Gastroesophageal sphincter (tissue), 3 donors: ENCODE measurements at regions not wholly inside any gene's neighbourhood (a gene's known extent, or its start where the extent isn't known, plus 50 kb on each side); places are given as distances from the start of the nearest gene placed in this dataset.

Source experiments
- CTCF ChIP-seq, 4 experiments: fragments of 200-600 bp in 2 of 4; fragments of 450-650 bp in 2 of 4; sonication (generic) in 1 of 4; IDR thresholded peaks; one replicate each; pipeline ENCODE4 v1.5.1; 2017 to 2019; ENCODE audit warnings: antibody characterized with exemption in 4 of 4, mild to moderate bottlenecking in 2 of 4, moderate library complexity in 2 of 4
- POLR2A ChIP-seq, 2 donors: fragments of 450-650 bp; IDR thresholded peaks; one replicate each; pipeline ENCODE4 v1.6.1; 2017; ENCODE audit warnings: antibody characterized with exemption in 2 of 2, mild to moderate bottlenecking in 2 of 2, moderate library complexity in 1 of 2
- POLR2AphosphoS5 ChIP-seq: sonication (generic); formaldehyde crosslinking; IDR thresholded peaks from one replicate; pipeline ENCODE4 v1.6.1; 2017; ENCODE audit warnings: antibody characterized with exemption

- no peak for TF ChIP-seq POLR2AphosphoS5
- no peak for TF ChIP-seq CTCF (IDR thresholded peaks at IDR 0.05)
- TF ChIP-seq POLR2A (IDR thresholded peaks at IDR 0.05), result no peak
These were observed 132.4 kb upstream of the PRSS1 start for GRCh38 chr7:142616842-142617241.
